ENCODE measurements at regions not wholly inside any gene's neighbourhood (a gene's known extent, or its start where the extent isn't known, plus 50 kb on each side); places are given as distances from the start of the nearest gene placed in this dataset.

GRCh38 chr16:62985722-62986121 is 949.5 kb upstream of the CDH8 start:
- H3K27ac Mint-ChIP-seq, result no peak overlapping the region
- no peak for ATAC-seq
- DNase-seq, result no peak
- H3K27me3 Mint-ChIP-seq, result no peaks in the 10 kb centered on the region
- H3K9me3 Mint-ChIP-seq, result peaks cover 5 to 41% (median 23%) of the 10 kb centered on the region in 9 donors
- H3K4me1 Mint-ChIP-seq, result no peaks in the 10 kb centered on the region
- no peaks in the 10 kb centered on the region for H3K36me3 Mint-ChIP-seq
- POLR2A ChIA-PET, result no interaction called here
- H3K4me3 Mint-ChIP-seq, result no peak overlapping the region

GRCh38 chr16:62978451-62978850 is 942.2 kb upstream of the CDH8 start:
- H3K27me3 Mint-ChIP-seq, result no peaks in the 10 kb centered on the region
- POLR2A ChIA-PET, result interaction anchor here (0.6 kb wide), 1 partner anchor 11 kb away, joined by 3 read pairs; no protein-coding TSS in a partner anchor
- no peak overlapping the region for H3K4me3 Mint-ChIP-seq
- no peak for ATAC-seq
- peaks cover 0 to 3% (median 0%) of the 10 kb centered on the region in 4 donors for H3K4me1 Mint-ChIP-seq
- peaks cover 0 to 22% (median 0%) of the 10 kb centered on the region in 3 donors for H3K36me3 Mint-ChIP-seq
- H3K27ac Mint-ChIP-seq, result peak overlapping the region in 1 of 10 donors; percentile 31
- peaks cover 6 to 32% (median 20%) of the 10 kb centered on the region in 9 donors for H3K9me3 Mint-ChIP-seq
- DNase-seq, result no peak

GRCh38 chr16:62977876-62978275 is 941.6 kb upstream of the CDH8 start:
- H3K9me3 Mint-ChIP-seq, result peaks cover 6 to 37% (median 17%) of the 10 kb centered on the region in 9 donors
- H3K4me3 Mint-ChIP-seq, result no peak overlapping the region
- POLR2A ChIA-PET, result interaction anchor here (0.6 kb wide), 1 partner anchor 10 kb away, joined by 3 read pairs; no protein-coding TSS in a partner anchor
- no peak for ATAC-seq
- DNase-seq, result no peak
- no peaks in the 10 kb centered on the region for H3K27me3 Mint-ChIP-seq
- H3K27ac Mint-ChIP-seq, result peak overlapping the region in 1 of 10 donors; percentile 31
- H3K36me3 Mint-ChIP-seq, result peaks cover 0 to 22% (median 0%) of the 10 kb centered on the region in 3 donors
- peaks cover 0 to 3% (median 0%) of the 10 kb centered on the region in 4 donors for H3K4me1 Mint-ChIP-seq

GRCh38 chr16:62974424-62974823 is 938.2 kb upstream of the CDH8 start:
- DNase-seq (no peak), ATAC-seq (no peak)
- H3K27me3 Mint-ChIP-seq, result no peaks in the 10 kb centered on the region
- H3K36me3 Mint-ChIP-seq, result peaks cover 0 to 22% (median 0%) of the 10 kb centered on the region in 3 donors
- POLR2A ChIA-PET, result no interaction called here
- peaks cover 0 to 3% (median 0%) of the 10 kb centered on the region in 4 donors for H3K4me1 Mint-ChIP-seq
- peaks cover 11 to 44% (median 18%) of the 10 kb centered on the region in 9 donors for H3K9me3 Mint-ChIP-seq
- no peak overlapping the region for H3K4me3 Mint-ChIP-seq
- no peak overlapping the region for H3K27ac Mint-ChIP-seq

- POLR2A ChIA-PET, result no interaction called here
- ATAC-seq, result no peak
- no peak overlapping the region for H3K27ac Mint-ChIP-seq
These were observed 934.6 kb upstream of the CDH8 start for GRCh38 chr16:62970851-62971250.

GRCh38 chr16:62969711-62970318 is 933.6 kb upstream of the CDH8 start:
- H3K4me1 Mint-ChIP-seq, result no peaks in the 10 kb centered on the region
- H3K36me3 Mint-ChIP-seq, result peaks cover 0 to 2% (median 0%) of the 10 kb centered on the region in 3 donors
- DNase-seq (no peak), ATAC-seq (no peak)
- POLR2A ChIA-PET, result no interaction called here
- H3K9me3 Mint-ChIP-seq, result peaks cover 4 to 27% (median 13%) of the 10 kb centered on the region in 9 donors
- H3K27ac Mint-ChIP-seq, result no peak overlapping the region
- H3K4me3 Mint-ChIP-seq, result no peak overlapping the region
- H3K27me3 Mint-ChIP-seq, result no peaks in the 10 kb centered on the region

More at GRCh38 chr16:62970851-62971250, 934.6 kb upstream of the CDH8 start:
- Mint-ChIP-seq H3K27me3 (no peaks in the 10 kb centered on the region), H3K4me3 (no peak overlapping the region), H3K36me3 (peaks cover 0 to 7% (median 0%) of the 10 kb centered on the region in 3 donors), H3K4me1 (no peaks in the 10 kb centered on the region), H3K9me3 (peaks cover 5 to 34% (median 15%) of the 10 kb centered on the region in 9 donors)
- no peak for DNase-seq

GRCh38 chr16:62967611-62968010 is 931.4 kb upstream of the CDH8 start:
- Mint-ChIP-seq H3K4me1 (no peaks in the 10 kb centered on the region), H3K27ac (no peak overlapping the region), H3K27me3 (no peaks in the 10 kb centered on the region), H3K4me3 (no peak overlapping the region), H3K9me3 (peaks cover 3 to 28% (median 12%) of the 10 kb centered on the region in 9 donors), H3K36me3 (peaks cover 0 to 8% (median 0%) of the 10 kb centered on the region in 3 donors)
- no peak for ATAC-seq
- POLR2A ChIA-PET, result interaction anchor here (0.7 kb wide), 1 partner anchor 11 kb away, joined by 3 read pairs; no protein-coding TSS in a partner anchor
- DNase-seq, result no peak

GRCh38 chr16:62967163-62967562 is 930.9 kb upstream of the CDH8 start:
- Mint-ChIP-seq H3K4me1 (no peaks in the 10 kb centered on the region), H3K27me3 (no peaks in the 10 kb centered on the region), H3K9me3 (peaks cover 1 to 32% (median 12%) of the 10 kb centered on the region in 9 donors), H3K27ac (no peak overlapping the region), H3K36me3 (peaks cover 0 to 11% (median 0%) of the 10 kb centered on the region in 3 donors), H3K4me3 (no peak overlapping the region)
- POLR2A ChIA-PET, result no interaction called here
- DNase-seq, result no peak
- no peak for ATAC-seq

- H3K27ac Mint-ChIP-seq, result no peak overlapping the region
- H3K4me3 Mint-ChIP-seq, result no peak overlapping the region
- no peak for ATAC-seq
- H3K36me3 Mint-ChIP-seq, result peaks cover 0 to 16% (median 0%) of the 10 kb centered on the region in 3 donors
- POLR2A ChIA-PET, result no interaction called here
- H3K27me3 Mint-ChIP-seq, result no peaks in the 10 kb centered on the region
- no peak for DNase-seq
- peaks cover 4 to 38% (median 12%) of the 10 kb centered on the region in 9 donors for H3K9me3 Mint-ChIP-seq
- H3K4me1 Mint-ChIP-seq, result no peaks in the 10 kb centered on the region
These were observed 930.4 kb upstream of the CDH8 start for GRCh38 chr16:62966626-62967025.

- H3K27ac Mint-ChIP-seq, result no peak overlapping the region
- DNase-seq, result no peak
- H3K36me3 Mint-ChIP-seq, result peaks cover 0 to 16% (median 0%) of the 10 kb centered on the region in 3 donors
These were observed 929.6 kb upstream of the CDH8 start for GRCh38 chr16:62965831-62966230.

GRCh38 chr16:62963846-62964245 is 927.6 kb upstream of the CDH8 start:
- no peak overlapping the region for H3K27ac Mint-ChIP-seq
- no peaks in the 10 kb centered on the region for H3K27me3 Mint-ChIP-seq
- H3K9me3 Mint-ChIP-seq, result peaks cover 4 to 34% (median 13%) of the 10 kb centered on the region in 9 donors
- peaks cover 0 to 16% (median 0%) of the 10 kb centered on the region in 3 donors for H3K36me3 Mint-ChIP-seq
- ATAC-seq (no peak), DNase-seq (no peak)
- H3K4me1 Mint-ChIP-seq, result no peaks in the 10 kb centered on the region
- no peak overlapping the region for H3K4me3 Mint-ChIP-seq
- POLR2A ChIA-PET, result no interaction called here

More at GRCh38 chr16:62965831-62966230, 929.6 kb upstream of the CDH8 start:
- POLR2A ChIA-PET, result no interaction called here
- Mint-ChIP-seq H3K9me3 (peaks cover 4 to 38% (median 12%) of the 10 kb centered on the region in 9 donors), H3K27me3 (no peaks in the 10 kb centered on the region), H3K4me1 (no peaks in the 10 kb centered on the region), H3K4me3 (no peak overlapping the region)
- ATAC-seq, result no peak

- DNase-seq (no peak), ATAC-seq (no peak)
- Mint-ChIP-seq H3K9me3 (peaks cover 6 to 31% (median 13%) of the 10 kb centered on the region in 9 donors), H3K27me3 (no peaks in the 10 kb centered on the region), H3K4me1 (no peaks in the 10 kb centered on the region), H3K36me3 (no peaks in the 10 kb centered on the region), H3K27ac (no peak overlapping the region), H3K4me3 (no peak overlapping the region)
- POLR2A ChIA-PET, result no interaction called here
These were observed 918.8 kb upstream of the CDH8 start for GRCh38 chr16:62955033-62955349.

GRCh38 chr16:62954144-62955032 is 918.1 kb upstream of the CDH8 start:
- no peak overlapping the region for H3K27ac Mint-ChIP-seq
- H3K36me3 Mint-ChIP-seq, result no peaks in the 10 kb centered on the region
- no peaks in the 10 kb centered on the region for H3K27me3 Mint-ChIP-seq
- POLR2A ChIA-PET, result no interaction called here
- no peak for DNase-seq
- no peaks in the 10 kb centered on the region for H3K4me1 Mint-ChIP-seq
- peaks cover 6 to 25% (median 12%) of the 10 kb centered on the region in 9 donors for H3K9me3 Mint-ChIP-seq
- no peak overlapping the region for H3K4me3 Mint-ChIP-seq
- no peak for ATAC-seq
